ENCODE measurements at regions not wholly inside any gene's neighbourhood (a gene's known extent, or its start where the extent isn't known, plus 50 kb on each side); places are given as distances from the start of the nearest gene placed in this dataset.

DNA sequence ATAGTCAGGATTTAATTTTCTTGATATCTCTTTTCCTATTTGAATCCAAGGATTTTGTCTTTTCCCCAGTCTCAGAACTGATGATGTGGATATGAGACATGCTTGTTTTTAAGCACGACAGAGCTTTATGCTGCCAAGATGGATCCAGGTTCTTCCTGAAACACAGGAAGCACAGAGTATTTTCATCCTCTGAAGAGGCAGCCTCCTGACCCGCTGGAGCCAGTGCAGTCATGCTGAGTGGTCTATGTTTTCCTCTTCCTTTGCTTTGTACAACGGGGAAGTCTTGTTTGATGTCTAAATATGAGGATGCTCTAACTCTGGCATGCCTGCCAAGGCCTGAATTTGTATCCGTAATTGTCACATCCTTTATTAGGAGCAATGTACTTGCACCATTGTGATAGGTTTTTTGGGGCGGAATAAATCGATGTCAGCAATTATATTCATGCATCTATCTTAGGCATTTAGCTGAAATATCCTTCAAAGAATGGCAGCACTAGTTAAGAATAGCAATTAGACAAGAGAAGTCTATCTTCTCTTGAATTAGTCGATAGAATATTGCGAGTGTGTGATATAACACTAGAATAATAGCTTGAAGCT lies 407.1 kb upstream of the JAG1 start:
- TF ChIP-seq, protein P1, sequence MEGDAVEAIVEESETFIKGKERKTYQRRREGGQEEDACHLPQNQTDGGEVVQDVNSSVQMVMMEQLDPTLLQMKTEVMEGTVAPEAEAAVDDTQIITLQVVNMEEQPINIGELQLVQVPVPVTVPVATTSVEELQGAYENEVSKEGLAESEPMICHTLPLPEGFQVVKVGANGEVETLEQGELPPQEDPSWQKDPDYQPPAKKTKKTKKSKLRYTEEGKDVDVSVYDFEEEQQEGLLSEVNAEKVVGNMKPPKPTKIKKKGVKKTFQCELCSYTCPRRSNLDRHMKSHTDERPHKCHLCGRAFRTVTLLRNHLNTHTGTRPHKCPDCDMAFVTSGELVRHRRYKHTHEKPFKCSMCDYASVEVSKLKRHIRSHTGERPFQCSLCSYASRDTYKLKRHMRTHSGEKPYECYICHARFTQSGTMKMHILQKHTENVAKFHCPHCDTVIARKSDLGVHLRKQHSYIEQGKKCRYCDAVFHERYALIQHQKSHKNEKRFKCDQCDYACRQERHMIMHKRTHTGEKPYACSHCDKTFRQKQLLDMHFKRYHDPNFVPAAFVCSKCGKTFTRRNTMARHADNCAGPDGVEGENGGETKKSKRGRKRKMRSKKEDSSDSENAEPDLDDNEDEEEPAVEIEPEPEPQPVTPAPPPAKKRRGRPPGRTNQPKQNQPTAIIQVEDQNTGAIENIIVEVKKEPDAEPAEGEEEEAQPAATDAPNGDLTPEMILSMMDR (conservative IDR thresholded peaks at IDR 0.05; ENCODE audit: low read depth in 2 of 2): no peak
- TF ChIP-seq EZH2 (IDR thresholded peaks at IDR 0.05; ENCODE audit: low read depth, unreplicated experiment): no peak
- no peak for TF ChIP-seq EZH2phosphoT487 (IDR thresholded peaks at IDR 0.05; ENCODE audit: unreplicated experiment)
- TF ChIP-seq, protein P2, sequence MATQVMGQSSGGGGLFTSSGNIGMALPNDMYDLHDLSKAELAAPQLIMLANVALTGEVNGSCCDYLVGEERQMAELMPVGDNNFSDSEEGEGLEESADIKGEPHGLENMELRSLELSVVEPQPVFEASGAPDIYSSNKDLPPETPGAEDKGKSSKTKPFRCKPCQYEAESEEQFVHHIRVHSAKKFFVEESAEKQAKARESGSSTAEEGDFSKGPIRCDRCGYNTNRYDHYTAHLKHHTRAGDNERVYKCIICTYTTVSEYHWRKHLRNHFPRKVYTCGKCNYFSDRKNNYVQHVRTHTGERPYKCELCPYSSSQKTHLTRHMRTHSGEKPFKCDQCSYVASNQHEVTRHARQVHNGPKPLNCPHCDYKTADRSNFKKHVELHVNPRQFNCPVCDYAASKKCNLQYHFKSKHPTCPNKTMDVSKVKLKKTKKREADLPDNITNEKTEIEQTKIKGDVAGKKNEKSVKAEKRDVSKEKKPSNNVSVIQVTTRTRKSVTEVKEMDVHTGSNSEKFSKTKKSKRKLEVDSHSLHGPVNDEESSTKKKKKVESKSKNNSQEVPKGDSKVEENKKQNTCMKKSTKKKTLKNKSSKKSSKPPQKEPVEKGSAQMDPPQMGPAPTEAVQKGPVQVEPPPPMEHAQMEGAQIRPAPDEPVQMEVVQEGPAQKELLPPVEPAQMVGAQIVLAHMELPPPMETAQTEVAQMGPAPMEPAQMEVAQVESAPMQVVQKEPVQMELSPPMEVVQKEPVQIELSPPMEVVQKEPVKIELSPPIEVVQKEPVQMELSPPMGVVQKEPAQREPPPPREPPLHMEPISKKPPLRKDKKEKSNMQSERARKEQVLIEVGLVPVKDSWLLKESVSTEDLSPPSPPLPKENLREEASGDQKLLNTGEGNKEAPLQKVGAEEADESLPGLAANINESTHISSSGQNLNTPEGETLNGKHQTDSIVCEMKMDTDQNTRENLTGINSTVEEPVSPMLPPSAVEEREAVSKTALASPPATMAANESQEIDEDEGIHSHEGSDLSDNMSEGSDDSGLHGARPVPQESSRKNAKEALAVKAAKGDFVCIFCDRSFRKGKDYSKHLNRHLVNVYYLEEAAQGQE (IDR thresholded peaks at IDR 0.05; ENCODE audit: unreplicated experiment): no peak
- no peak for TF ChIP-seq STAT1 (IDR thresholded peaks at IDR 0.05; ENCODE audit: unreplicated experiment)
- TF ChIP-seq, protein P3, sequence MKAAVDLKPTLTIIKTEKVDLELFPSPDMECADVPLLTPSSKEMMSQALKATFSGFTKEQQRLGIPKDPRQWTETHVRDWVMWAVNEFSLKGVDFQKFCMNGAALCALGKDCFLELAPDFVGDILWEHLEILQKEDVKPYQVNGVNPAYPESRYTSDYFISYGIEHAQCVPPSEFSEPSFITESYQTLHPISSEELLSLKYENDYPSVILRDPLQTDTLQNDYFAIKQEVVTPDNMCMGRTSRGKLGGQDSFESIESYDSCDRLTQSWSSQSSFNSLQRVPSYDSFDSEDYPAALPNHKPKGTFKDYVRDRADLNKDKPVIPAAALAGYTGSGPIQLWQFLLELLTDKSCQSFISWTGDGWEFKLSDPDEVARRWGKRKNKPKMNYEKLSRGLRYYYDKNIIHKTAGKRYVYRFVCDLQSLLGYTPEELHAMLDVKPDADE (IDR thresholded peaks at IDR 0.05): no peak
- no peak for TF ChIP-seq POLR2AphosphoS5 (IDR thresholded peaks at IDR 0.05; ENCODE audit: low read depth)
- TF ChIP-seq JUNB (IDR thresholded peaks at IDR 0.05; ENCODE audit: unreplicated experiment): no peak
- TF ChIP-seq ZNF114 (CRISPR knock-in tag; IDR thresholded peaks at IDR 0.05): no peak
- TF ChIP-seq ZNF331 (CRISPR knock-in tag; IDR thresholded peaks at IDR 0.05; ENCODE audit: low read depth): no peak
- no peak for TF ChIP-seq NANOG (IDR thresholded peaks at IDR 0.05; ENCODE audit: borderline replicate concordance)
- no peak for TF ChIP-seq CREB1 (CRISPR knock-in tag; IDR thresholded peaks at IDR 0.05; ENCODE audit: low read depth)
- TF ChIP-seq, protein P4, sequence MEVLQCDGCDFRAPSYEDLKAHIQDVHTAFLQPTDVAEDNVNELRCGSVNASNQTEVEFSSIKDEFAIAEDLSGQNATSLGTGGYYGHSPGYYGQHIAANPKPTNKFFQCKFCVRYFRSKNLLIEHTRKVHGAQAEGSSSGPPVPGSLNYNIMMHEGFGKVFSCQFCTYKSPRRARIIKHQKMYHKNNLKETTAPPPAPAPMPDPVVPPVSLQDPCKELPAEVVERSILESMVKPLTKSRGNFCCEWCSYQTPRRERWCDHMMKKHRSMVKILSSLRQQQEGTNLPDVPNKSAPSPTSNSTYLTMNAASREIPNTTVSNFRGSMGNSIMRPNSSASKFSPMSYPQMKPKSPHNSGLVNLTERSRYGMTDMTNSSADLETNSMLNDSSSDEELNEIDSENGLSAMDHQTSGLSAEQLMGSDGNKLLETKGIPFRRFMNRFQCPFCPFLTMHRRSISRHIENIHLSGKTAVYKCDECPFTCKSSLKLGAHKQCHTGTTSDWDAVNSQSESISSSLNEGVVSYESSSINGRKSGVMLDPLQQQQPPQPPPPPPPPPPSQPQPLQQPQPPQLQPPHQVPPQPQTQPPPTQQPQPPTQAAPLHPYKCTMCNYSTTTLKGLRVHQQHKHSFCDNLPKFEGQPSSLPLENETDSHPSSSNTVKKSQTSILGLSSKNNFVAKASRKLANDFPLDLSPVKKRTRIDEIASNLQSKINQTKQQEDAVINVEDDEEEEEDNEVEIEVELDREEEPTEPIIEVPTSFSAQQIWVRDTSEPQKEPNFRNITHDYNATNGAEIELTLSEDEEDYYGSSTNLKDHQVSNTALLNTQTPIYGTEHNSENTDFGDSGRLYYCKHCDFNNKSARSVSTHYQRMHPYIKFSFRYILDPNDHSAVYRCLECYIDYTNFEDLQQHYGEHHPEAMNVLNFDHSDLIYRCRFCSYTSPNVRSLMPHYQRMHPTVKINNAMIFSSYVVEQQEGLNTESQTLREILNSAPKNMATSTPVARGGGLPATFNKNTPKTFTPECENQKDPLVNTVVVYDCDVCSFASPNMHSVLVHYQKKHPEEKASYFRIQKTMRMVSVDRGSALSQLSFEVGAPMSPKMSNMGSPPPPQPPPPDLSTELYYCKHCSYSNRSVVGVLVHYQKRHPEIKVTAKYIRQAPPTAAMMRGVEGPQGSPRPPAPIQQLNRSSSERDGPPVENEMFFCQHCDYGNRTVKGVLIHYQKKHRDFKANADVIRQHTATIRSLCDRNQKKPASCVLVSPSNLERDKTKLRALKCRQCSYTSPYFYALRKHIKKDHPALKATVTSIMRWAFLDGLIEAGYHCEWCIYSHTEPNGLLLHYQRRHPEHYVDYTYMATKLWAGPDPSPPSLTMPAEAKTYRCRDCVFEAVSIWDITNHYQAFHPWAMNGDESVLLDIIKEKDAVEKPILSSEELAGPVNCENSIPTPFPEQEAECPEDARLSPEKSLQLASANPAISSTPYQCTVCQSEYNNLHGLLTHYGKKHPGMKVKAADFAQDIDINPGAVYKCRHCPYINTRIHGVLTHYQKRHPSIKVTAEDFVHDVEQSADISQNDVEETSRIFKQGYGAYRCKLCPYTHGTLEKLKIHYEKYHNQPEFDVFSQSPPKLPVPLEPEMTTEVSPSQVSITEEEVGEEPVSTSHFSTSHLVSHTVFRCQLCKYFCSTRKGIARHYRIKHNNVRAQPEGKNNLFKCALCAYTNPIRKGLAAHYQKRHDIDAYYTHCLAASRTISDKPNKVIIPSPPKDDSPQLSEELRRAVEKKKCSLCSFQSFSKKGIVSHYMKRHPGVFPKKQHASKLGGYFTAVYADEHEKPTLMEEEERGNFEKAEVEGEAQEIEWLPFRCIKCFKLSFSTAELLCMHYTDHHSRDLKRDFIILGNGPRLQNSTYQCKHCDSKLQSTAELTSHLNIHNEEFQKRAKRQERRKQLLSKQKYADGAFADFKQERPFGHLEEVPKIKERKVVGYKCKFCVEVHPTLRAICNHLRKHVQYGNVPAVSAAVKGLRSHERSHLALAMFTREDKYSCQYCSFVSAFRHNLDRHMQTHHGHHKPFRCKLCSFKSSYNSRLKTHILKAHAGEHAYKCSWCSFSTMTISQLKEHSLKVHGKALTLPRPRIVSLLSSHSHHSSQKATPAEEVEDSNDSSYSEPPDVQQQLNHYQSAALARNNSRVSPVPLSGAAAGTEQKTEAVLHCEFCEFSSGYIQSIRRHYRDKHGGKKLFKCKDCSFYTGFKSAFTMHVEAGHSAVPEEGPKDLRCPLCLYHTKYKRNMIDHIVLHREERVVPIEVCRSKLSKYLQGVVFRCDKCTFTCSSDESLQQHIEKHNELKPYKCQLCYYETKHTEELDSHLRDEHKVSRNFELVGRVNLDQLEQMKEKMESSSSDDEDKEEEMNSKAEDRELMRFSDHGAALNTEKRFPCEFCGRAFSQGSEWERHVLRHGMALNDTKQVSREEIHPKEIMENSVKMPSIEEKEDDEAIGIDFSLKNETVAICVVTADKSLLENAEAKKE (CRISPR knock-in tag; IDR thresholded peaks at IDR 0.05): no peak

Measured in GM23338 (cell line).